Endothelial cell of umbilical vein (primary cell): ENCODE measurements at regions not wholly inside any gene's neighbourhood (a gene's known extent, or its start where the extent isn't known, plus 50 kb on each side); places are given as distances from the start of the nearest gene placed in this dataset.

Experiments used
- BruUV-seq: library from RNA; stranded (reverse); fragments of 400-500 nt; replicated peaks from 2 replicates; lab custom pipeline; 2021; lab: Mats Ljungman, UMichigan
- CTCF ChIA-PET: fragments of 300-600, 350-600 bp; sonication (Branson Sonifier 250); formaldehyde crosslinking; loops from one replicate; lab custom pipeline; 2021; ENCODE audit warnings: antibody characterized with exemption, inconsistent platforms; lab: Charles Lee
- POLR2A ChIA-PET: fragments of 300-600, 350-600 bp; sonication (Branson Sonifier 250); formaldehyde crosslinking; loops from one replicate; lab custom pipeline; 2021; ENCODE audit warnings: antibody characterized with exemption, inconsistent platforms; lab: Charles Lee
- DNase-seq: peaks from one replicate; pipeline ENCODE4 v3.0.0-alpha.2; 2011; ENCODE audit warnings: low read depth, low spot score
- FAIRE-seq: peaks from 2 replicates; lab custom pipeline; 2011; peaks lifted over from hg19 to GRCh38; lab: Jason Lieb, UNC
- H2AFZ ChIP-seq: 2 replicates; pipeline ENCODE4 v1.6.0; 2012; ENCODE audit warnings: low read depth, low read length, control low read depth, inconsistent platforms
- H3K27ac ChIP-seq: 2 replicates; pipeline ENCODE4 v1.5.1; 2011; ENCODE audit warnings: low read depth, mild to moderate bottlenecking, control low read depth, low read length, moderate library complexity; ENCODE audit not compliant: insufficient read depth
- H3K27me3 ChIP-seq, 2 experiments: 2 replicates each; pipeline versions ENCODE4 v1.6.0 to v1.6.1; 2011; ENCODE audit warnings: low read length in 2 of 2, mixed read lengths in 1 of 2; ENCODE audit not compliant: control insufficient read depth in 2 of 2, insufficient read depth in 2 of 2
- H3K36me3 ChIP-seq, 2 experiments: 2 replicates in 1 of 2; 3 replicates in 1 of 2; pipeline ENCODE4 v1.5.1; 2011; ENCODE audit warnings: low read length in 2 of 2, mild to moderate bottlenecking in 1 of 2, moderate library complexity in 1 of 2; ENCODE audit not compliant: control insufficient read depth in 2 of 2, insufficient read depth in 2 of 2; ENCODE audit errors: extremely low read depth in 1 of 2
- H3K4me1 ChIP-seq: 3 replicates; pipeline ENCODE4 v1.5.1; 2011; ENCODE audit warnings: mild to moderate bottlenecking, low read length; ENCODE audit not compliant: control insufficient read depth, insufficient read depth; ENCODE audit errors: extremely low read depth
- H3K4me2 ChIP-seq: 2 replicates; pipeline ENCODE4 v1.6.1; 2011; ENCODE audit warnings: low read length, control low read depth, mixed read lengths; ENCODE audit not compliant: insufficient read depth
- H3K4me3 ChIP-seq, 3 experiments: fragments of 200-600 bp in 1 of 3; sonication (generic), shearing (Covaris generic) in 1 of 3; replicated peaks in 1 of 3; 2 replicates each; pipeline ENCODE4 v1.5.1; 2011 to 2016; ENCODE audit warnings: control low read depth in 3 of 3, low read length in 3 of 3, mild to moderate bottlenecking in 2 of 3, inconsistent platforms in 1 of 3, low read depth in 1 of 3, moderate library complexity in 1 of 3; ENCODE audit not compliant: insufficient read depth in 1 of 3
- H3K79me2 ChIP-seq: 2 replicates; pipeline ENCODE4 v1.6.0; 2012; ENCODE audit warnings: low read length, inconsistent platforms; ENCODE audit not compliant: control insufficient read depth, insufficient read depth
- H3K9ac ChIP-seq: replicated peaks from 2 replicates; pipeline ENCODE3; 2011; ENCODE audit warnings: low read length, control low read depth; ENCODE audit not compliant: insufficient read depth; ENCODE audit errors: extremely low read depth
- H3K9me1 ChIP-seq: replicated peaks from 3 replicates; pipeline ENCODE4 v1.6.0; 2011; ENCODE audit warnings: mild to moderate bottlenecking, low read length; ENCODE audit not compliant: control insufficient read depth, insufficient read depth; ENCODE audit errors: extremely low read depth
- H3K9me3 ChIP-seq: replicated peaks from 2 replicates; pipeline ENCODE4 v1.5.1; 2012; ENCODE audit warnings: low read length, inconsistent platforms; ENCODE audit not compliant: control insufficient read depth, insufficient read depth
- H4K20me1 ChIP-seq: replicated peaks from 2 replicates; pipeline ENCODE3; 2011; ENCODE audit warnings: mild to moderate bottlenecking, low read length; ENCODE audit not compliant: control insufficient read depth, insufficient read depth; ENCODE audit errors: extremely low read depth
- EZH2 ChIP-seq: IDR thresholded peaks from 2 replicates; pipeline ENCODE4 v1.6.1; 2012; ENCODE audit warnings: borderline replicate concordance, low read depth, mild to moderate bottlenecking, moderate library complexity, low read length, inconsistent platforms; ENCODE audit not compliant: severe bottlenecking
- FOS ChIP-seq: IDR thresholded peaks from 2 replicates; pipeline ENCODE4 v1.6.1; 2011; ENCODE audit warnings: mild to moderate bottlenecking, low read length, moderate library complexity, borderline replicate concordance; ENCODE audit not compliant: insufficient read depth
- JUN ChIP-seq: IDR thresholded peaks from 2 replicates; pipeline ENCODE4 v1.6.1; 2011; ENCODE audit warnings: borderline replicate concordance, low read depth; ENCODE audit not compliant: insufficient read length, insufficient read depth
- MYC ChIP-seq: IDR thresholded peaks from one replicate; pipeline ENCODE4 v1.6.1; 2011; ENCODE audit warnings: mild to moderate bottlenecking, low read depth, low read length
- POLR2A ChIP-seq: IDR thresholded peaks from 2 replicates; pipeline ENCODE4 v1.6.1; 2012; ENCODE audit warnings: low read depth, mild to moderate bottlenecking, control low read depth, low read length
- POLR2AphosphoS5 ChIP-seq: IDR thresholded peaks from 2 replicates; pipeline ENCODE4 v1.6.1; 2012; ENCODE audit warnings: low read depth, mild to moderate bottlenecking, control low read depth, low read length, moderate library complexity; ENCODE audit not compliant: insufficient read depth
- dilution Hi-C: fragments of 300-500 bp; cut with MboI; formaldehyde crosslinking; loops from one replicate; pipeline ENCODE4 v1.15.0; 2019; ENCODE audit warnings: low sequenced_read_pairs; ENCODE audit not compliant: extremely low pct_ligation_motif_present
- intact Hi-C: fragments of 100-400 bp; cut with micrococcal nuclease; formaldehyde crosslinking; loops from one replicate; pipeline ENCODE4 v1.10.0; 2022
- TF ChIP-seq, protein P1 (sequence below), 2 donors: IDR thresholded peaks; 1 replicate in 1 of 2; 2 replicates in 1 of 2; pipeline ENCODE4 v1.5.1; 2011; ENCODE audit warnings: low read length in 2 of 2, mild to moderate bottlenecking in 2 of 2, moderate library complexity in 2 of 2, control low read depth in 1 of 2, inconsistent platforms in 1 of 2, low read depth in 1 of 2; ENCODE audit not compliant: insufficient read depth in 1 of 2; ENCODE audit errors: extremely low read depth in 1 of 2

DNA sequence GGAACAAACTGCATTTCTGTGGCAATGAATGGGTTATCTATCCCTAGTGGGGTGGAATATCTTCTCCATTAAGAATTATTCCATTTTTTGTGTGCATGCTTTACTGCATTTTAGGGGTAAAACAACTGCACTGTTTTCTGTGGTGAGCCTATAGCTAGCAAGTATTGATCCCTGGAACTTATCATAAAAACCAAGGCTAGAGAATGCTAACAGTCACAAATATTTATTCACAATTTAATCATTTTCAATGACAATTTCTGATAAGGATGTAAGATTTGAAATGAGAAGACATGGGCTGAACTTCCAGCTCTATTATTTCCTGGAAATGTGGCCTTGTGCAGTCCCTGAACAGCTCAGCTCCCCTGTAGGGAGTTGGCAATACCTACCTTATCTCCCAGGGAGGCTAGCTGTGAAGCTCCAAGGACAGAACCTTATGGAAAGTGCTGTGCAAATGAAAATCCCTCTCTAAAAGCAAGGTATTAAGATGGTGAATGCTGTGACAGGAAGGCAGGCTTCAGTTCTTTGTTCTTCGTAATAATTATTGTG, 51.5 kb upstream of the FAM216B start:
- dilution Hi-C loops, result no loop called here

More for the DNA sequence above, 51.5 kb upstream of the FAM216B start:
- Histone ChIP-seq H3K79me2 (no peaks in the 10 kb centered on the region), H3K4me2 (no peak overlapping the region), H3K27ac (no peak overlapping the region), H3K9me1 (no peaks in the 10 kb centered on the region), H3K4me1 (no peaks in the 10 kb centered on the region), H3K4me3 (no peak overlapping the region), H3K27me3 (peaks cover 6 to 22% of the 10 kb centered on the region in 2 experiments), H3K9me3 (no peaks in the 10 kb centered on the region), H4K20me1 (no peaks in the 10 kb centered on the region), H3K9ac (no peak overlapping the region), H3K36me3 (no peaks in the 10 kb centered on the region), H2AFZ (no peak overlapping the region)
- BruUV-seq, result no TSS peak
- DNase-seq (no peak), FAIRE-seq (no peak)
- TF ChIP-seq POLR2AphosphoS5 (no peak), EZH2 (no peak), FOS (no peak), MYC (no peak), JUN (no peak), POLR2A (no peak)
- TF ChIP-seq, protein P1, sequence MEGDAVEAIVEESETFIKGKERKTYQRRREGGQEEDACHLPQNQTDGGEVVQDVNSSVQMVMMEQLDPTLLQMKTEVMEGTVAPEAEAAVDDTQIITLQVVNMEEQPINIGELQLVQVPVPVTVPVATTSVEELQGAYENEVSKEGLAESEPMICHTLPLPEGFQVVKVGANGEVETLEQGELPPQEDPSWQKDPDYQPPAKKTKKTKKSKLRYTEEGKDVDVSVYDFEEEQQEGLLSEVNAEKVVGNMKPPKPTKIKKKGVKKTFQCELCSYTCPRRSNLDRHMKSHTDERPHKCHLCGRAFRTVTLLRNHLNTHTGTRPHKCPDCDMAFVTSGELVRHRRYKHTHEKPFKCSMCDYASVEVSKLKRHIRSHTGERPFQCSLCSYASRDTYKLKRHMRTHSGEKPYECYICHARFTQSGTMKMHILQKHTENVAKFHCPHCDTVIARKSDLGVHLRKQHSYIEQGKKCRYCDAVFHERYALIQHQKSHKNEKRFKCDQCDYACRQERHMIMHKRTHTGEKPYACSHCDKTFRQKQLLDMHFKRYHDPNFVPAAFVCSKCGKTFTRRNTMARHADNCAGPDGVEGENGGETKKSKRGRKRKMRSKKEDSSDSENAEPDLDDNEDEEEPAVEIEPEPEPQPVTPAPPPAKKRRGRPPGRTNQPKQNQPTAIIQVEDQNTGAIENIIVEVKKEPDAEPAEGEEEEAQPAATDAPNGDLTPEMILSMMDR (IDR thresholded peaks at IDR 0.05; ENCODE audit: extremely low read depth in 1 of 2, insufficient read depth in 1 of 2, low read depth in 1 of 2, low read length in 2 of 2), result no peak
- POLR2A ChIA-PET, result no interaction called here
- CTCF ChIA-PET, result interaction anchor here (1.1 to 1.5 kb wide), 2 partner anchors 10 to 11 kb away, joined by 3 to 5 read pairs; no protein-coding TSS in a partner anchor
- intact Hi-C loops, result no loop called here
